Ishikawa (cell line): ENCODE measurements at regions not wholly inside any gene's neighbourhood (a gene's known extent, or its start where the extent isn't known, plus 50 kb on each side); places are given as distances from the start of the nearest gene placed in this dataset.

ENCODE experiments used
- CEBPB ChIP-seq: IDR thresholded peaks from 2 replicates; pipeline ENCODE4 v1.6.1; 2012
- CREB1 ChIP-seq: IDR thresholded peaks from 2 replicates; pipeline ENCODE4 v1.6.1; 2012; ENCODE audit warnings: low read depth
- EGR1 ChIP-seq: IDR thresholded peaks from 2 replicates; pipeline ENCODE4 v1.6.1; 2012
- EP300 ChIP-seq: IDR thresholded peaks from 2 replicates; pipeline ENCODE4 v1.6.1; 2012; ENCODE audit warnings: borderline replicate concordance
- FOXM1 ChIP-seq: IDR thresholded peaks from 2 replicates; pipeline ENCODE4 v1.6.1; 2012; ENCODE audit warnings: low read depth, borderline replicate concordance
- MAX ChIP-seq: IDR thresholded peaks from 2 replicates; pipeline ENCODE4 v1.6.1; 2012
- NFIC ChIP-seq: IDR thresholded peaks from 2 replicates; pipeline ENCODE4 v1.6.1; 2012
- RAD21 ChIP-seq: IDR thresholded peaks from 2 replicates; pipeline ENCODE4 v1.6.1; 2012; ENCODE audit warnings: low read depth
- TAF1 ChIP-seq: IDR thresholded peaks from 2 replicates; pipeline ENCODE4 v1.6.1; 2012; ENCODE audit warnings: low read depth, mild to moderate bottlenecking
- TCF12 ChIP-seq: IDR thresholded peaks from 2 replicates; pipeline ENCODE4 v1.6.1; 2012; ENCODE audit warnings: low read depth
- TEAD4 ChIP-seq: IDR thresholded peaks from 2 replicates; pipeline ENCODE4 v1.6.1; 2012
- YY1 ChIP-seq: IDR thresholded peaks from 2 replicates; pipeline ENCODE4 v1.6.1; 2012; ENCODE audit warnings: low read depth
- ZBTB7A ChIP-seq: IDR thresholded peaks from 2 replicates; pipeline ENCODE4 v1.6.1; 2012; ENCODE audit warnings: low read depth
- TF ChIP-seq, protein P1 (sequence below): IDR thresholded peaks from 2 replicates; pipeline ENCODE4 v1.6.1; 2012; ENCODE audit warnings: low read depth, mild to moderate bottlenecking
- TF ChIP-seq, protein P2 (sequence below): IDR thresholded peaks from 2 replicates; pipeline ENCODE4 v1.6.1; 2012

DNA sequence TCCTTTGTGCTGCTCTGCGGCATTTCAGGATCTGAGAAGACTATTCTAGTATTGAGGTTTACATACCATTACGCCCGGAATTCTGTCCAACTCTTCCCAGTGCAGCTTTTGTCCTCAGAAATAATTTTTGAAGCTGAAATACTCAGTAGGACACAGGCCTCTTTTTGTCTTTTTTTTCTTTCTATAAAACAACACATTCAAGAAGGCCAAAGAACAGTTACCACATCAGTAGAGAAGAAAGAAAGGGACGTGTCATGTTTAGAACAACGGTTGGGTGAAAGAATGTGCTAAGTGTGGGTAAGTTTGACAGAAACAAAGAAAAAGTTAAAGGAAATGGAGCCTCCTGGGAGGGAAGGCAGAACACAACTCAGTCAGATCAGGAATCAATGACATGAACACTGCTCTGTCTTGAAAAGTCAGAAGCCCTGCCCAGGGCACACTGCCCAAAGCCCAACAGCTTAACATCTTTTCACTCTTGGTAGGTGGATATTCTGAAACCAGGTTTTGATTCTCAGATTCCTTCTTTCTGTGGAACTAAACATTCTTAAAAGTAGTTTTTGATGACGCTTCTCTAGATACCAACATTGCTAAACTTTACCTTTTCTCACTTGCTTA lies 198.6 kb upstream of the CWC22 start:
- no peak for TF ChIP-seq EGR1
- TF ChIP-seq CREB1, result no peak
- TF ChIP-seq NFIC, result no peak
- no peak for TF ChIP-seq CEBPB
- TF ChIP-seq, protein P1, sequence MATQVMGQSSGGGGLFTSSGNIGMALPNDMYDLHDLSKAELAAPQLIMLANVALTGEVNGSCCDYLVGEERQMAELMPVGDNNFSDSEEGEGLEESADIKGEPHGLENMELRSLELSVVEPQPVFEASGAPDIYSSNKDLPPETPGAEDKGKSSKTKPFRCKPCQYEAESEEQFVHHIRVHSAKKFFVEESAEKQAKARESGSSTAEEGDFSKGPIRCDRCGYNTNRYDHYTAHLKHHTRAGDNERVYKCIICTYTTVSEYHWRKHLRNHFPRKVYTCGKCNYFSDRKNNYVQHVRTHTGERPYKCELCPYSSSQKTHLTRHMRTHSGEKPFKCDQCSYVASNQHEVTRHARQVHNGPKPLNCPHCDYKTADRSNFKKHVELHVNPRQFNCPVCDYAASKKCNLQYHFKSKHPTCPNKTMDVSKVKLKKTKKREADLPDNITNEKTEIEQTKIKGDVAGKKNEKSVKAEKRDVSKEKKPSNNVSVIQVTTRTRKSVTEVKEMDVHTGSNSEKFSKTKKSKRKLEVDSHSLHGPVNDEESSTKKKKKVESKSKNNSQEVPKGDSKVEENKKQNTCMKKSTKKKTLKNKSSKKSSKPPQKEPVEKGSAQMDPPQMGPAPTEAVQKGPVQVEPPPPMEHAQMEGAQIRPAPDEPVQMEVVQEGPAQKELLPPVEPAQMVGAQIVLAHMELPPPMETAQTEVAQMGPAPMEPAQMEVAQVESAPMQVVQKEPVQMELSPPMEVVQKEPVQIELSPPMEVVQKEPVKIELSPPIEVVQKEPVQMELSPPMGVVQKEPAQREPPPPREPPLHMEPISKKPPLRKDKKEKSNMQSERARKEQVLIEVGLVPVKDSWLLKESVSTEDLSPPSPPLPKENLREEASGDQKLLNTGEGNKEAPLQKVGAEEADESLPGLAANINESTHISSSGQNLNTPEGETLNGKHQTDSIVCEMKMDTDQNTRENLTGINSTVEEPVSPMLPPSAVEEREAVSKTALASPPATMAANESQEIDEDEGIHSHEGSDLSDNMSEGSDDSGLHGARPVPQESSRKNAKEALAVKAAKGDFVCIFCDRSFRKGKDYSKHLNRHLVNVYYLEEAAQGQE, result no peak
- TF ChIP-seq EP300, result no peak
- TF ChIP-seq ZBTB7A, result no peak
- TF ChIP-seq YY1, result no peak
- no peak for TF ChIP-seq RAD21
- no peak for TF ChIP-seq TCF12
- TF ChIP-seq TEAD4, result no peak
- TF ChIP-seq, protein P2, sequence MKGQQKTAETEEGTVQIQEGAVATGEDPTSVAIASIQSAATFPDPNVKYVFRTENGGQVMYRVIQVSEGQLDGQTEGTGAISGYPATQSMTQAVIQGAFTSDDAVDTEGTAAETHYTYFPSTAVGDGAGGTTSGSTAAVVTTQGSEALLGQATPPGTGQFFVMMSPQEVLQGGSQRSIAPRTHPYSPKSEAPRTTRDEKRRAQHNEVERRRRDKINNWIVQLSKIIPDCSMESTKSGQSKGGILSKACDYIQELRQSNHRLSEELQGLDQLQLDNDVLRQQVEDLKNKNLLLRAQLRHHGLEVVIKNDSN, result no peak
- no peak for TF ChIP-seq TAF1
- TF ChIP-seq MAX, result no peak
- TF ChIP-seq FOXM1, result no peak

- TF ChIP-seq, protein P2, result no peak
- TF ChIP-seq TAF1, result no peak
- TF ChIP-seq, protein P1, result no peak
- no peak for TF ChIP-seq FOXM1
Measured at GRCh38 chr2:180203972-180204371, 196.9 kb upstream of the CWC22 start.

GRCh38 chr2:180202467-180202951 lies 195.4 kb upstream of the CWC22 start:
- TF ChIP-seq CEBPB (no peak), TAF1 (no peak), TCF12 (no peak), TEAD4 (no peak), CREB1 (no peak), EGR1 (no peak), RAD21 (no peak), MAX (no peak)
- TF ChIP-seq, protein P2, result no peak

- TF ChIP-seq EP300 (no peak), TEAD4 (no peak), CEBPB (no peak), ZBTB7A (no peak), CREB1 (no peak), EGR1 (no peak), MAX (no peak), TCF12 (no peak), FOXM1 (no peak), RAD21 (no peak), YY1 (no peak), TAF1 (no peak), NFIC (no peak)
- TF ChIP-seq, protein P2, result no peak
- TF ChIP-seq, protein P1, result no peak
Measured at GRCh38 chr2:180196419-180196977, 189.4 kb upstream of the CWC22 start.
